Fibroblast of skin of abdomen (primary cell): ENCODE measurements at regions not wholly inside any gene's neighbourhood (a gene's known extent, or its start where the extent isn't known, plus 50 kb on each side); places are given as distances from the start of the nearest gene placed in this dataset.

ENCODE experiments used
- DNase-seq: peaks from one replicate; pipeline ENCODE4 v3.0.0-alpha.2; 2013

DNA sequence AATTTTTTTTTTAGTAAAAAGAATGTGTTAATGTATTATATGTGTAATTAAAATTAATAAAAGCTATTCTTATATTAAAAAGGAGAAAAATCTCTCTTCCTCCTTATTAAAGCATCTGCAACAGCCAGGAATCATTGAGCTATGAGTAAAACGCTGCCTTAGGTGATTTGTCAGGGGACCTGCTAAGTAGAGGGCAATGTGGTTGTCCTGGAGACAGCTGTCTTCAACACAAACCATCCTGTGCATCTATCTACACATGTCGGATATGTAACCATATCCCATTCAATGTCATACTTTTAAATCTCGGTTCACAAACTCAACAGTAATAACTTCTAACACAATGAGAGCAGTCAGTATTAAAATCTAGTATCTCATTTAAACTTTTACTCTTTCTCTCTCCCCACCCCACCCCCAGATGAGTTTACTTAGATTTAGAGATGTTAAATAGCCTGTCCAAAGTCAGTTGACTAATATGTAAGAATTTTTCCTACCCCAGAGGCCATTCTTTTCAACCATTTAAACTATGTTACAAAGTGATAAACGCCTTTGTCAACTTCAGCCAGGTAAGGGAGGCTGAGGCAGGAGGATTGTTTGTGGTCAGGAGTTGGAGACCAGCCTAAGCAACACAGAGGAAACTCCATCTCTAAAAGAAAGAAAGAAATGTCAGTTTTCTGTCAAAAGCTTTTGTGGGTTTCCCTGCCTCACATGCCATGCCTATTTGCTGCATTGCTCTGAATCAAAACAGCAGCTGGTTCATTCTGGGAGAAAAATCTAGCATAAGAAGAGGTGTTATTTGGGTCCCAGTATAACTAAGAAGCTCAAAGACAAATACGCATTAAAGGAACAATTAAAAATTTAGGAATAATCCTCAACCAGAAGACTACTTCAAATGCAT lies 413.7 kb upstream of the CCDC196 start:
- DNase-seq = no peak

DNA sequence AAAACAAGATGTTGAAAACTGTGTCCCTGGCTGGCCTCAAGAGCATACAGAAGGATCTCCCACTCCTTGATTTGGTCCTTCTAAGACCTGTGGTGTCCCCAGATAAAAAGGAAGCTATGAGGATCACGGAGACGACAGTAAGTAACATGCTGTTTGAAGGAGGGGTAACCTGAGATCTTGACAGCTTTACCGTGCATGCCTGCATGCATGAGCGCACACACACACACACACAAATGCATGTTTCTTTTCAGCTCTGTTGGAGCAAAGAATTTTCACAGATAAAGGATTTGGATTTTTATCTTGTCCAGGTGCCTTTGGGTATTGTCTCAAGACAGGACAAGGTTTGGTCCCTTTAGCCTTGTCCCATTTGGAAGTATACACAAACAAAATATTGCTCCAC lies 411.6 kb upstream of the CCDC196 start:
- no peak for DNase-seq

DNA sequence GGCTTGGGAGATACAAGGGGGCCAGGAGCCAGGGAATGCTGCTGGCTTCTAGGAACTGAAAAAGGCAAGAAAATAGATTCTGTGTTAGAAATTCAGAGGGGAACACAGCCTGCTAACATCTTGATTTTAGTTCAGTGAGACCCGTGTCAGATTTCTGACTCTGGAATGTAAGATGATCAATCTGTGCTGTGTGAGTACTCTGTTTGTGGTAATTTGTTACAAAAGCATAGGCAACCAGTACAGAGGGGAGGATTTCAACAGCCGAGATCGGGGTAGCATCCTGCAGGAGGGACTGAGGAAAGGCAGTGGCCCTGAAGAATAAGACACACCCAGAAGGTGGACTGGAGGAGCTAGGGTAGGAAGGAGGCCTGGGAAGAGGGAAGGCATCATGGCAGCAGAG lies 410.0 kb upstream of the CCDC196 start:
- peak; percentile 53 for DNase-seq

DNA sequence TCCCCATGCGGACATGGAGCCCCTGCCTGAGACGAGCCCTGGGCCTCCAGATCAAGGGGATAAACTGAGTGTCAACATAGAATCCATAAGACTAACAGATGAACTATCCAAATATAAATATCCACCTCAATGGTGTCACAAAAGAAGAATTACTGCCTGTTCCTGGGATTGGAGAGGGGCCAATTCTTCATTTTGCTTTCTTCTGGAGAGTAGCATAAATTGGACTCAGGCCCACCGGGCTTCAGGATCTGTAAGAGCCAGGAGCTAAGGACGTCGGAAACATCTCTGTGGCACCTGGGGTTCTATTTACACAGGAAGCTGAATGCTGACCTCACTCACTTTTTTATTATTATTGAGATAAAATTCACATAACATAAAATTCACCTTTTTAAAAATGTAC lies 408.2 kb upstream of the CCDC196 start:
- DNase-seq = peak; percentile 7

DNA sequence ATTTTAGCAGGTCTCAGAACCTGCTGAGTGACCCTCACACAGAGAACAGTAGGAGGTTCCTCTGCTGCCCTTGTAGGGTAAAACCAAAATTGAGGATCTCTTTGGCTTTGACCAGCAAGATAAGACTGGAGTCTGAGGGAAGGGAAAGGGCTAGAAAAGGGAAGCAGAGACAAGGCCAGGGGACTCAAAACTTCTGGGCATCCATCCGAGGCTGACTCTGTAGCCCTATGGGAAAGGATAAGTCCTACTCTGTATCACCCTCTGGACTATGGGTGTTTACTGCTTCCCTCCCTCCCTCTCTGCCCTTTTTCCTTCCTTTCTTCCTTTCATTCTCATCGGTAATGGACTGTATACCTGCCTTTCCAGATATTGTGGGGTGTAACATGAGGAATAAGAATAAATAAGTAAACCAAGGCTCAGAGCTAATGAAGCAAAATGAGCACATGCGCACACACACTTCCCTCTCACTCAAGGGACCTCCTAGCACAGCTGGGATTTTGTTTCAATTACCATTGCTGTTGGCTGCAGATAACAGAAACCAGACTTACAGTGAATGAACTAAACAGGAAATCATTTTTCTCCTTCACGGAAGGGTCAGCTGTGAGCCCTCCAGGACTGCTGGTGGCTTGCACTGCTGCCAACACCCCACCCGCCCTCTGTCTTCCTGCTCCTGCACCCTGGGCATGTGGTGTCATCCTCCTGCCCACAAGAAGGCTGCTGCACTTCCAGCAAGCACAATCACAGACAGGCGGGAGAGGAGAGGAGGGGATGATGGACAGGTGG lies 404.4 kb upstream of the CCDC196 start:
- DNase-seq = peak; percentile 38

DNA sequence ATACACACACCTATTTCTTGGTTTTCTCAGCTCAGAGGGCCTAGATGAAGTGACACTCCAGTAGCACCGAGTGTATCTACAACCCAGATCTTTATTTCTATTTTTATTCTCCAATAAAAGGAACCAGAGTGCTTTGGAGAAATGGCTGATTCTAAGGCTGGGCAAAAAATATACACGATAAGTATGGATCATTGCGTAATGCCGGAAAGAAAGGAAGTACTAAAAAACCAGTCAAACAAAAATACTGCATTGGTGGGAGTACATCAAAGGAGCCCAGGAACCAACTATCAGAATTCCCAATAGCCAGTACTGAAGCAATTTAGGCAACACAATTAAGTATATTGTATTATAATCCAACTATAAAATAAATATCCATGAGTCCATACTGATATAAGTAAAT lies 400.9 kb upstream of the CCDC196 start:
- no peak for DNase-seq

DNA sequence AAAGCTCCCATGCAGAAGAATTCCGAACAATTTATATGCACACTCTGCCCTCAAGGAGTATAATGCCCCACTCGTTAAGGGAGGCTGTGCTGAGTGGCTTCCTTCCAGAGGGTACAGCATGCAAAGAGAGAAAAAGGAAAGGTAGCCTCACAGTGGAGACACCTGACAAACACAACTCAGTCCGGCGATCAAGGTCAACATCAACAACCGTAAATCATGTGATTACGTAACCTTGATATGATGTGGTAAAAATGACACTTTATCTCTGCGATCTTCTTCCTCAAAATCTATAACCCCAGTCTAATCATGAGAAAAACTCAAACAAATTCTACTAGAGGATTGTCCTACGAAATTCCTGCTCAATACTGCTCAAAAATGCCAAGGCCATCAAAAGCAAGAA lies 400.5 kb upstream of the CCDC196 start:
- no peak for DNase-seq

DNA sequence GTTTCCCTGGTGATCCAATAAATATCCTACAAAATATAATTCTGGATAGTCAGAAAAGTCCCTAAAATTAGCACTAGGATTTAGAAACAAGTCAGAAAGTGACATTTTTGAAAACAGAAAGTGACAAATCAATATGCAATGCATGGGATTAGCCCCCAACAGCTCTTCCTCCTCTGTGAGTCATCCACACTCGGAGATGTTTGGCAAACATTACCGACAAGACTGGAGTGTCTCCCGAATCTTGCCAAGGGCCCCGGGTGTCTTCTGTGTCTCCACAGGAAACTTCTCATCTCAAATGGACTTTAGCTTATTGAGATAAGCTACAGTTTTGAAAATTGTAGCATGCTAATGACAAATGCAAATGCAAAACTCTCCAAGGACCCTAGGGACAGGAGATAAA lies 398.9 kb upstream of the CCDC196 start:
- DNase-seq = peak; percentile 76

DNA sequence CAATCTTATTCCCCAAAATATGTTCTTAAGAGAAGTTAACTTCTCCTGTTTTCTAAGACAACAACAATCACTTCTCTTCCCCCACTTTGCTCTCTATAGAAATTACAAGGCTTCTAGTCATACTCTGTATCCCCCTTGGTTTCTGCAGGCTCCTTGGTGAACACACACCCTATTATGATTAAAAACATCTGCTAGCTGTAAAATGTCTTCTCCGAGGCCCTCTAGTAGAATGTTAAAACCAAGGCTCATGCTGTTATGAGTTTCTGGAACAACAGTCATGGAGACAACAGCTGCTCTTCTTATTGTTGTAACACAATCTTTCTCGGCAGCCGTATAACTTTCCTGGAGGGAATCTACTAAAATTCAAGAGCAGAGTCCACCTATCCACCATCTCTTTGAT lies 397.5 kb upstream of the CCDC196 start:
- DNase-seq = peak; percentile 82

DNA sequence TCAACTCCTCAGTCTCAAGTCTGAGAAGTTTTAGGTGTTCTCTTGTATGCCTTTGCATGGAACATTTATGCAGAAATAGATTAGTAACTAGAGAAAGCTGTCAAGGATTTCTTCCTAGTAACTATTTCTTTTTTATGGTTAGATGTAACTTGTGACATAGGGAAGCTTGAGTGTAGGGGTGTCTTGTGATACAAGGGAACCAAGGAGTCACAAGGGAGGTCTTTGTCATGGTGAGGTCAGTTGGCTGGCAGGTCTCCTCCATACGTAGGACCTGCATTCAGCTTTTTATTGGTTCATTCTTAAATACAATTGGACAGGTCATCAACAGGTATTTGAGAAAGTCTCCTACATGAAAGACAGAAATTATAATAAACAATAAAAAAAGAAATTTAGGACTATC lies 394.0 kb upstream of the CCDC196 start:
- DNase-seq = no peak

DNA sequence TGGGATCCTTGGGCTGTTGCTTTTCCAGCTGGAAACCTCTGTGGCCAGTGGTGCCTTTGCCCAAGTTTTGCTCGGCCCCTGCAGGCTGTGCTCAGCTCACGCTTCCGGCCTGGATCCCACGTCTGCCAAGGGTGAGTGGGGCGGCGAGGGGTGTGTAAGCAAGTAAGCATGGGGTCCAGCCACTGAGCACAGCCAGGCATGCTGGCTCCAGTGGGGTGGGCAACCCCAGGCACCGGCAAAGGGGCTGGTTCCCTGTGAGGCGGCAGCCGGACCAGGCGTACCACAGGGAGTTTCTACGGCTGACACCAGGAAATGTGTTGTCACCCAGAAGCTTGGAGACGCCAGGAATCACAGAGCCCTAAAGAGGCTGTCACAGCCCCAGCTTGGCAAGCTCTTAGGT lies 393.4 kb upstream of the CCDC196 start:
- DNase-seq = no peak

DNA sequence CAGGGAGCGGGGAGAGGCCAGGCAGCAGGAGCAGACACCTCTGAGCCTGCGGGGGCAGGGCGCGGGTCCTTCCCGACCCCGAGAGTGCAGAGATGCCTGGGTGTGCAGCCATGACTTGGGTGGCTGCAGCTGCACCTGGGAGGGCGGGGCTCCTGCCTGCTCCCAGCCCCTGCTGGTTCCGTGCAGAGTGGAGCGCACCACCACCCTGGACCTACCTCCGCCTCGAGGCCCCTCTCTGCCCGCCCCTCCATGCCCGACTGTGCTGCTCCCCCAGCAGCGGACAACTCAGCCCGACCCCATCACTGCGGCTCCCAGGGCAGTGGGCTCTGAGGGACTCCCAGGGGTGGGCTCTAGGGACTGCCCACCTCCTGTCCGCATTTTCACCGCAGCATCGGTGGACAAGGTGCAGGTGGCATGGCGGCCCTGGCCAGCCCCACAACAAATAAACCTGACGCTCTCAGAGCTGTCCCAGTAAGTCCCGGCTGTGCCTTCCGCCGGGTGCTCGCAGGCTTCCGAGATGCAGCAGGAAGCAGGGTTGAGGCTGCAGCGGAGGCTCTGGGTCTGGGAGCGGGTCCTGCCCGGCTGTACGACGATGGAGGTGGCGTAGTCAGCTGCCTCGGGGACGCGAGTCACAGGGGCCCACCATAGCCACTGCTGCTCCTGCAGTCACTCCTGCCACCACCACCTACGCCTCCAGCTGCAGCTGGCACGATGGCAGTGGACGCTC lies 392.0 kb upstream of the CCDC196 start:
- no peak for DNase-seq

DNA sequence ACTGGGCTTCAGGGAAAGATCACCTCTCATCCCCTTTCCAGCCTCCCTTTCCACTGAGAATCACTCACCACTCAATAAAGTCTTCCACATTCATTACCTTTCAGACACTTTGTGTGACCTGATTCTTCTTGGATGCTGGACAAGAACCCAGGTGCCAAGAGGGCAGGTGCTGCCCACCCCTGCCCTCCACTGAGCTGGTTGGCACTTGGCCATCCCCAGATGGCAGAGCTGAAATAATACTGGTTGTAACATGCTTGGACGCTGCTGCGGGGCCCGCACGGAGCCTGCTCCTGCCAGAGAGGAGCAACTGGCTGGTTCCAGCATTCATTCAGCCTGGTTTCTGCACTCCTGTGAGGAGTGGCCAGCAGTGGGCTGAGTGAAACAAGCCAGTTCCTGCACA lies 386.7 kb upstream of the CCDC196 start:
- DNase-seq = no peak

DNA sequence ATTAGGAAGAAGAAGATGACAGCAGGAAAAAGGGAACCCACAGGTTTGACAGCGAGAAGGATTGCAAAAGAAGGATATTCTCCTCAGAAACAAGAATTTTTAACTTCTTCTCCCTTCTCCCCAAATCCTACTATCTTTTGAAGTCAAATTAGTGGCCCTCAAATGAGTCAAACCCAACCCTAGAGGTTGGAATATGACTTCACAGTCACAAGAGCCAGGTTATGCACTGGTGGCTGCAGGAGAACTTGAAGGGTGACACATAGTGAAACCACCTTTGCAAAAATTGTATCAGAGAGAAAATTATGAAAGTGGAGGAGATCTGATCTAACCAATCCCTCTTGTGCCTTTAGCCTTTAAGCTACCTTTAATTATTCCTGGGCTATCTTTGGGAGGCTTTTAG lies 386.2 kb upstream of the CCDC196 start:
- DNase-seq = no peak

DNA sequence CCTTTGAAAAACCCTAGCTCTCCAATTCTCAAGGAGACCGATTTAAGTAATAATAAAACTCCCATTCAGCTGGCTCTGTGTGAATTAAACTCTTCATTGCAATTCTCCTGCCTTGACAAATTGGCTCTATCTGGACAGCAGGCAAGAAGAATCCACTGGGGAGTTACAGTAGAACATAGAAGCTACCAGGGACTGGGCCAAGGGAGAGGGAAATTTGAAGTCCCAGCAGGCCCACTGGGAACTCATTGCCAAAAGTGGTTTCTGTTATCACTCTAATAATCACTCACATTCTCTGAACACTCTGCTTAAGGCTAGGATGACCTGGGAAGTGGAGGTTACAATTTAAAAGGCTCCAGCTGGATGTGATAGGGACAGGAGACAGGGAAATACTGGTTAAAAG lies 384.5 kb upstream of the CCDC196 start:
- DNase-seq = no peak

DNA sequence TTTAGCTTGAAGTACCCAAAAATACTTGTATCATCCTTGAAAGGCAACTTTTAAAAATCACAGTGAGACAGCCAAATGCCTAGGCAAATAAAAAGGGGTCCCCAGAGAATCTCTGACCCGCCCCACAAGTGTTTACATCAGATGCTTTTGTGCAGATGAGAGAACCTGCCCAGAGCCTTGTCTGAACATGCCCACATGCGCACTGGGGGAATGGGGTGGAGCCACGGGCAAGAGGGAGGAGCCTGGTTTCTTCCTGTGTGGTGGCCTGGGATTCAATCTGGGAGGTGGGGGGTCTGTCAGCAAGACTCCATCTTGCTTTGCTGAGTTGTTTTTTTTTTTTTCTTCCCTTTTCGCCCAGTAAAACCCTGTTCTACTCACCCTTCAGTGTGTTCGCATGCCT lies 381.7 kb upstream of the CCDC196 start:
- DNase-seq = no peak

DNA sequence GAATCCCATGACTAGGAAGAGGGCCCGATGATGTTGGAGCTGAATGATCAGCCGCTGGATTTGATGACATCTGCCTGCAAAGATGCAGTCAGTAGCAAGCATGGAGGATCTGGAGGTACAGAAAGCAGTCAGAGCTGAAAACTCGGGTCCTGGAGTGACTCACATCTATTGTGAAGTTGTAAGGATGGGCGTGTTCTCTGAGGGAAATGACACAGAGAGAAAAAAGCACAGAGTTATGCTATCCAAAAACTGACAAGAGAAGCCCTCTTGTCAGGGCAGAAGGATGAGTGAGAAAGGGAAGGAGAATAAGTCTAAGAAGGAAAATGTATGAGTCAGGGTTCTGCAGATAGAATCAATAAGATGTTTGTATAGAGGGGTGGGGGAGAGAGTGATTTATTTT lies 380.4 kb upstream of the CCDC196 start:
- DNase-seq = peak; percentile 70

DNA sequence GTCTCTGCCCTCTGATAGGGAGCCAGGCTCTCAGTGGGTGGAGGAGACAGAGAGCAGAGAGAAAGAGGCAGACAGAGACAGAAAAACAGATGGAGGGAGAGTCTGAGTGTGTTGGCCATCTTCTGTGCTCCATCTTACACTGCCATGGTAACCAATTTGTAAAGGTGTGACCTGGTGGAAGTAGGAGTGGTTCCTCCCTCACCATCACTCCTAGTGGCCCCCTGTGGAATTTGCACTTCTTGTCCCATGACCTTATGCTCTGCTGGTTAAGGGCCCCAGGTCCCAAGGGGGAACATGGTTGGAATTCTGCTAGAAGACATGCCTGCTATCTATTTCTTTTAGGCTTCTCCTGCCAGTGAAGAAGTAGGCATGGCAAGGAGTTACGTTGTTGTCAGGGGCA lies 376.7 kb upstream of the CCDC196 start:
- no peak for DNase-seq

DNA sequence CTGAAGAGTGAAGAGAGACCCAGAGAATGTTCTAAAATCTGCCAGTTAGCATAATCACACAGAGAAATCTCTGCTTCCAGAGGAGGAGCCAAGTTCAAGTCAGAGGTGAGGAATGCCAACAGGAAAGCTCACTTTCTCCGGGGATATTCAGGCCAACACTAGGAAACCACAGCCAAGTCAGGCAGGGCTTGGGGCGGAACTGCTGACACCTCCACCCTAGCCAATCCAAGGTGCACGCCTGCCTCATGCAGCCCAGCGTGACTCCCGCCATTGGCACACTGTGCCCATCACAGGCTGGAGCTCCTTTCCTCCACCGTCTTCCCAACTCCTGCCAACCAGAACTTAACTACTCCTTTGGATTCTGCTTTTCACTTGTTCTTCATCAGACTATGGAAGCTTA lies 374.3 kb upstream of the CCDC196 start:
- no peak for DNase-seq

DNA sequence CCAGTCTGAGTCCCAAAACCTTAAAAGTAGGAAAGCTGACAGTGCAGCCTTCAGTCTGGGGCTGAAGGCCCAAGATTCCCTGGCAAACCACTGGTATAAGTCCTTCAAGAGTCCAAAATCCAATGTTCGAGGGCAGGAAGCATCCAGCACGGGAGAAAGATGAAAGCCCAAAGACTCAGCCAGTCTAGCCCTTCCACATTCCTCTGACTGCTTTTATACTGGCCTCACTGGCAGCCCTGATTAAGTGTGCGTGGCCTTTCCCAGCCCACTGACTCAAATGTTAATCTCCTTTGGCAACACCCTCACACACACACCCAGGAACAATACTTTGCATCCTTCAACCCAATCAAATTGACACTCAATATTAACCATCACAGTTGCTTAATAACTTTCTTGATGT lies 372.1 kb upstream of the CCDC196 start:
- no peak for DNase-seq

DNA sequence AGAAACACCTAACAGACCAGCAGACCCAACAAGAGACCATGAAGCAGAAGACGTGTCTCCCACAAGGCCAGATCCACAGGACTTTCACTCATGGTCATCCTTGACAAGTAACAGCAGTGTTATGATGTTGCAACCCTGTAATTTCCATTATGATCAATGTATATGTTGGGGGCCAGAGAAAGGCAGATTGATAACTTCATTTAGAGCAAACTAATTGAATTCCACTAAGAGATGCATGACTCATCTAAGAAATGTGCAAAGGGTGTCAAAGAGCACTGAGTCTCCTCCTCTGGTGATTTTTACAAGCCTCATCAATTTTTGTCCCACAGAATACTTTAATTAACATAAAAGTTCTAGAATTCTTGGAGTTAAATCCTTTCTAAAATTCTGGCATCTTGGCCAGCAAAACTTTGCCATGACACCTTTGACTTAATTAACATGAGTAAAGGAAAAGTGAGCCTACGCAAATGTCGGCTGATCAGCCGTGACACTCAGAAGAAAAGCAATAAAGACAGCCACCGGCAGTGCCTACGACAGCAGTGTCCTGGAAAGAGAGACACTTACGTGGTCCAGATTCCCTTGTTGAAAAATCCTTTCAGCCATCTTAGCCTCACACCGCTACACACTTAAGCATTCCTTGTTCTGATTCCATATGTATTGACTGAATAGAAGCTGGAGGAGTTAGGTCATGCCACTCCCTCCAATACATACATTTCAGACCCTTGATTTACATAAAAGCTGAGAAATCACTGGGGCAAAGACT lies 370.2 kb upstream of the CCDC196 start:
- no peak for DNase-seq

DNA sequence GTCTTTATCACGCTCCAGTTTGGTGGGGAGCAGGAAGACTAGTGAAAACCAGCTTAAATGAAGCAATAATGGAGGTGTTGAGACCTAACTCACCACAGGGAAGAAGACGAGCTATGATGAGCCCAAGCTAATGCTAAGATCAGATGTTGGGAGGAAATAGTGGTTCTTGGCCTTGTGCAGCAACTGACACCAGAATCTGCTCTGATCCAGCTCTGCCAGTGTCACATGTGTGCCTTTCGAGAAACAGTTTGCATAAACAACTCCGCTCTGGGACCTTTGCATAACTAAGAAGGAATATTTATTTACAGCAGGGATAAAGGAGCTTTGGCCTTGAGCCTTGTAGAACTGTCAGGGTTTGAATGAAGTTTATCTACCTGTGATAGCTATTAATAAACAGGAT lies 369.4 kb upstream of the CCDC196 start:
- DNase-seq = no peak

DNA sequence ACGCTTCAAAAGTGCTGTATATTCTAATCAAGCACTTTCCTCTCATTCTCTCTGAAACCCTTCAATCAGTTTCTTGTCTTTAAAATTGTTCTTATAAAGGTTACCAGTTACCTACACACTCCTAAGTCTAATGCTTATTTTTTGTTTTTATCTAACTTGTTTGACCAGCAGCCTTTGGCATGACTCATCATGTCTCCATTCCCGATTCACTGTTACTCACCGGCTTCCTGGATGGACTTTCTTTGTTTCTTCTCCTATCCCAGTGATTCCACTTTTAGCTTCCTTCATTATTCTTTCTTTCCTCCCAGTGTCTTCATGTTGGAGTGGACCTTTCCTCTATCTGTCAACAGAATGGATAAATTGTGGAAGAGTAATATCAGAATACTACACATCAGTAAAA lies 368.6 kb upstream of the CCDC196 start:
- peak; percentile 71 for DNase-seq
